Cerebellar cortex (tissue), 1 donor: ENCODE measurements at regions not wholly inside any gene's neighbourhood (a gene's known extent, or its start where the extent isn't known, plus 50 kb on each side); places are given as distances from the start of the nearest gene placed in this dataset.
"Not testable (repeated sequence)": the region's sequence is repeated elsewhere in the genome, so short reads cannot be mapped to it uniquely, and the experiment has no call there.

Experiments
- DNase-seq: peaks from one replicate; pipeline ENCODE4 v3.0.0-alpha.2; 2015; ENCODE audit warnings: low spot score

GRCh38 chr7:41428381-41428780 is 274.5 kb downstream of the INHBA start:
- DNase-seq: no peak

GRCh38 chr7:41425926-41426325 is 277.0 kb downstream of the INHBA start:
- DNase-seq: no peak

- no peak for DNase-seq
Measured at GRCh38 chr7:41421056-41421455, 281.8 kb downstream of the INHBA start.

DNA sequence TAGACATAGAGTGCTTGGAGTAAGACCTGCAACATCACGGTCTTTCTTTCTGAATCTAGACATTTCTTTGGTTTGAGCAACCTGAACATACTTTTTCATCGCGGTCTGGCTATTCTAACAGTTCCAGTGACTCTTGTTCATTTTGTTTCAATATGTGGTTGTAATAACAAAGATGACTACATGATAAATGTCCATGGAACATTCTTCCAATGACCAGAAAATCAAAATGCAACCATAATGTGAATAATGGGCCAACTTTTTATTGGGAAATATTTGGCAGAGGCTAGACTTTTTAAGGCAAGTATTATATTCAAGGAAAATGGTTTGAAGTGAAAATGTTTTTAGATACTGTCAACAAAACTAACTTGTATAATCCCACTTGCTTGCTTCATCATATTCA is 282.5 kb downstream of the INHBA start:
- DNase-seq: no peak

DNA sequence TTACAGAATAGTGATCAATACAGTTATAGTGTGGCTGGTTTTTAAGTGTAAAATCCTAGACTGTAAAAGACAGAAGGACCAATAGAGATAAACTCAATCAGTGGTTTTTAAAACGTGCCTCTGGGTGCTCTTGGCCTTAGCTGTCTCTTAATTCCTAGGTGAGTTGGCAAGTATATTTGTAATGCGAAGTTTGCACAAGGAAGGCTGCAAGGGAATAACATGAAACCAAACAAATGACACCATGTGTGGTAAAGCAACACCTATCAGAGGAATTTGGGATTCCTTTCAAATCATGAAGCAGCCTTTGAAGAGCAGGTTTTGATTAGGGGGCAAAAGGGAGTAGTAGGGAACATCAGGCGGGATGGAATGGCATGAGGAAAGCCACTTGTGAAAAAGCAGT is 284.6 kb downstream of the INHBA start:
- no peak for DNase-seq

GRCh38 chr7:41416208-41416595 is 286.7 kb downstream of the INHBA start:
- DNase-seq: no peak

DNA sequence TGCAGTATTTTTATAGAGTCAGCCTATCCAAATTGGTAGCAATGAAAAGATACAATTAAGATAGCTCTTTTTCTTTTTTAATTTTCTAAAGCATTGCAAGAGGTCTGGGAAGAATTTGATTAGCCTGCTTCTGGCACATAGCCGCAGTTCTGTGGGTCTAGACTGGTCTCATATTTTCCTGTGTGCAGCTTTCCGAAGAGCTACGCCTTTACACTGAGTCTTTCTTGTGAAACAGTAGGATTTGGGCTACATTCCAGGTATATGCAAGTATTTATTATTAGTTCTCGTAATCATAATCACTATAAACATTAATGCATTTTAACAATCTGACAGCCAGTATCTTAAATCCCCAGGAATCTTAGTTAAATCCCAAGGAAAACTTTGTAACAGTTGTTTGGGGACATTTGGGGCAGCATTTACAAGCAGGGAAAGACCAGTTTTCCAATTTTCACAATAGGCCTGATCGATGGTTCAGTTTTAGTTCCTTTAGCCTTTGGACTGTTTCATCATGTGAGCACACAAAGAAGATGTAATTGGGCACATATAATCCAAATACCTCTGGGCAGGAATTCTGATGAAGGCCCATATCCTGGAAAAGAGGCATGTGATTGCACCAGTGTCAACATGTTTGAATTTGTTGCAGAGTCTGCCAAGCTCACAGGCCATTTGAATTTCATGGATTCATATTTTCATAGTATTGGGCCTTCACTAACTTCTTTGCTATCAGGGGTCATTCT is 287.3 kb downstream of the INHBA start:
- no peak for DNase-seq

GRCh38 chr7:41415051-41415450 is 287.8 kb downstream of the INHBA start:
- no peak for DNase-seq

DNA sequence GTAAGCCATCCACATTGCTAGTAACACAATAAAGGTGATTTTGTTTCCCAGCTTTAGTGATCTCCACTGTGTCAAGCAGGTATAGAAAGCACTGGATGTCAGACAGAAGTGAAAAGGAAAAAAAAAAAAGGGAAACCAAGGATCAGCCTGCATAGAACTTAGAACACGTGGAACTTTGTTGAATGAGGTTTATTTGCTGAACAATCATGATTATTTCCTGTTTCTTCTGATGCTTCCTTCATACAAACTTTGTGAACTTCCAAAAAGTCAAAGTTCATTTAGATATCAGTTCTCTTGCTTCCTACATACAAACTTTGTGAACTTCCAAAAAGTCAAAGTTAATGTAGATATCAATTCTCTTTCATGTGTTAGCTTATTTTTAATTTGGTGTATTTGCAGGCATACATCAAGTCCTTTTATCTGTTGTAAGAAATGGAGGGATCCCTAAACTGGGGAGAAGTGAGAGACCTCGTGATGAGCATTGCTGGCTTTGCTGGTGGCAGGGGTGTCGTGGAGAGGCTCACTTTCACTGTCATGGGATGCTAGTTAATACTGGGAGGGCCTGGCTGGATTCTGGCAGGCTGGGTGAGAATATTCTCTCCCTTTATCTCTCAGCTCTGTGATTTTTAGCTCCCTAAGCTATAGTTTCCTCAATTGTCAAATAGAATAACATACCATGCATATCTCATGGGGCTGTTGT is 298.4 kb downstream of the INHBA start:
- DNase-seq: no peak

DNA sequence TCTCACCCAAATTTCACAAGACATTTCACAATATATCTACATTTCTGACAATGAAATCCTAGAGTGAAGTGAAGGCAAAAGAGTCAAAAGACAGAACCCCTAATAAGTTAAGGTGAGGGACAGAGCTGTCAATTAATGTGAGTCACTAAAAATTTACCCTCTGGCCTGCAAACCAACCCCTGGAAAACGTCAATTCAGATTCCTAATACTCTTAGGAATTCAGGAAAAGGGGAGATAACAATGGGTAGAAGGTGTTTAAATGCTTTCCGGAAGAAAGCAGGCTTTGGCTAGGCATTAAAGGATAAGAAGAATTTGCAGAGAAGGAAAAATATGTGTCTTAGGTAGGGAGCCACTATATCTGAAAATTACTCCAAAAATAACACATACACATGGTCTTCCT is 299.6 kb downstream of the INHBA start:
- no peak for DNase-seq

DNA sequence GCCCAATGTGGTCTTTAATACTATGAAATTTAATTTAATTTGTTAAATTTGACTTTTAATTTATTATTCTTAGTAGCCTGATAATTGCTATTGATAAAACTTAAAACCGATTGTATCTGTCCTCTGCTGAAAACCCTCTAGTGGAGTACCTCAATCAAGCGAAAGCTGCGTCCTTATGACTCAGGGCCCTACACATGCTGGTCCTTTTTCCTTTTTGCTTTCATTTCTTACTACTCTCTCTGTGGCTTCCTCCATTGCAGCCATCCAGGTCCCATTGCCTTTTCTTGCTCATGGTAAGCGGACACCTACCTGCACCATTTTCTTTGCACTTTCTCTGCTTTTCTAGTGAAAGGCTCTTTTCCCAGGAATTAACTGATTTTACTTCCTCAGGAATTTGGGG is 301.1 kb downstream of the INHBA start:
- DNase-seq: no peak

DNA sequence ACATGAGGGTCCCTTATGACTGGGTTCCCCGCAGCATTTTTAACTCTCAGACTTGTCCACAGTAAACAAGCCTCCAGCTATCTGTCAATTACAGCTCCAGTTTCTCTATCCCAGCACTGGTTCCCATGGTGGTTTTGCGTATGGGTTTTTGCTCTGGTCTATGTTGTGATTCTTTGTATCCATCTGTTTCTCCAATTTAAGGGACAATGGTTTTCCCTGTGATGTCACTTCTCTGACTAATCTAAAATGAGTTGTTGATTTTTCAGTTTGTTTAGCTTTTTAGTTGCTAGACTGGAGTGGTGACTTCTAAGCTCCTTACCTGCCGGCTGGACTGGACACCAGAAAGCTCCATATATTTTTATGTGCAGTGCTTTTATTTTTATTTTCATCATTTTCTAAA is 303.7 kb downstream of the INHBA start:
- DNase-seq: no peak

DNA sequence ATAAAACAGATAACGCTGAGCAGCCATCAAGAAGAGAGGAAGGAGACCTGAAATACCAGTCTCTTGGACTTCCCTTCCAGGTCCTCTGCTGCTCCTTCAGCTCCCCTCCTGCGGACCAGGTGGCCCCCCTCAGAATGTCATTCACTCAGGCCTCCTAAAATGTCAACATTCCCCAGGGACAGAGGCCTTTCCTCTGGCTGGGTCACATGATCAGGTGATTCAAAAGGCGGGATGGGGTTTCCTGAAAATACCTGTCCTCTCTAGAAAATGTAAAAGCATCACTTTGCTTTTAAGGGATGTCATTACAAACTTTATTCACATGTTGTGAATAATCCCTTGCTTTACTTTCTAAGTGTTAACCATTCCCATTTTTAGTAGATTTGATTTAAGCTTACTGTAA is 311.1 kb downstream of the INHBA start:
- DNase-seq: no peak

DNA sequence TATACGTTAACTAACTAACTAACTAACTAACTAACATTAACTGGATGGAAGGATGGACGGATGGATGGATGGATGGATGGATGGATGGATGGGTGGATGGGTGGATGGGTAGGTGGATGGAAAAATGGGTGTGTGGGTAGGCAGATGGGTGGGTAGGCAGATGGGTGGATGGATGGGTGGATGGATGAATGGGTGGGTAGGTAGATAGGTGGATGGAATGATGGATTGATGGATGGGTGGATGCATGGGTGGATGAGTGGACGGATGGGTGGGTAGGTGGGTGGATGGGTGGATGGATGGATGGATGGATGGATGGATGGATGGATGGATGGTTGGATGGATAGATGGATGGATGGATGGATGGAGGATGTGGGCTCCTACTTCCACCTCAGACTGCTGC is 314.0 kb downstream of the INHBA start:
- DNase-seq: not testable (repeated sequence)

DNA sequence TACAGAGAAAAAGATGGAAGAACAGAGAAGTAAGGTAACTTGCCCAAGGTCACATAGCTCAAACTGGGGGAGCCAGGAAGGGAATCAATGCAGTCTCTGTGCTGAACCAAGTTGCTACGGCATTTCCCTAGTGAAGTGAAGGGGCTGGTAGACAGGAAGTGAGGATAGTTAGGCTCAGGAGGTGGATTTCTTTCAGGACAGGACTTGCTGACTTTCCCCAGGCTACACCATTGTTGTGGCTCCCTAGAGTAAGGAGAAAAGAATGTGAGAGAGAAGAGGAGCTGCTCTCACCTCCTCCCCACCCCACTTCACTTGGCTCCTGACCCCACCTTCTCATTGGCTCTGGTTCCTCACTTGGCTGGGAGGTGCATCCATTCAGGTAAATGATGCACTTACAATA is 316.9 kb downstream of the INHBA start:
- no peak for DNase-seq

DNA sequence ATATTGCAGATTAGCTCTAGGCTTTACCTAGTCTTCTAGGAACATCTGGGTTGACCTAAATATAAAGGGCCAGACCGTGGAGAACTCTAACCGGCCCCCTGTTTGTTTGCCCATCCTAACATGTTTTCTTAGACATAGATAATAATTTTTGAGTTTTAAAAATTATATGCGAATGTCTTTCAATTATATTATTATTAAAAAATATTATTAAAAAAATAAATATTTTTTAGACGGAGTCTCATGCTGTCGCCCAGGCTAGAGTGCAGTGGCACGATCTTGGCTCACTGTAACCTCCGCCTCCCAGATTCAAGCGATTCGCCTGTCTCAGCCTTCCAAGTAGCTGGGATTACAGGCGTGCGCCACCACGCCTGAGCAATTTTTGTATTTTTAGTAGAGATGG is 318.5 kb downstream of the INHBA start:
- no peak for DNase-seq

- DNase-seq: no peak
Measured at GRCh38 chr7:41383596-41383995, 319.3 kb downstream of the INHBA start.

DNA sequence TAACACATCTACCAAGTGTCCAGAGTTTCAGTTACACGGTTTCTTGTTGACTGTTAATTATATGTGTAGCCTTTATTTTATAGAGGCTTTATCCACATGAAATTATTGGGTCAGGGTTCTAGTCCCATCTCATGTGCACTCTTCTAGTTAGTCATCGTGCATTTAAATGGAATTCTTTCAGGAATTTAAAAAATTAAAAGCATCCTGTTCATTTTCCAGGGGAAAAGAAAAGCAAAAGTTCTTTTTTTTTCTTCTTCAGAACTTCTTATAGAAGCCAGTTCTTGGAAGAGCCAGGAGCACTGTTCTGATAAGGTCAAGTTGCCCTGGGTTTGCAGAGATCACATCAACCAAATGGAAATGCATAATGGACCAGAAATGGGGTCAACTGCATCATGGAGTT is 324.7 kb downstream of the INHBA start:
- no peak for DNase-seq

DNA sequence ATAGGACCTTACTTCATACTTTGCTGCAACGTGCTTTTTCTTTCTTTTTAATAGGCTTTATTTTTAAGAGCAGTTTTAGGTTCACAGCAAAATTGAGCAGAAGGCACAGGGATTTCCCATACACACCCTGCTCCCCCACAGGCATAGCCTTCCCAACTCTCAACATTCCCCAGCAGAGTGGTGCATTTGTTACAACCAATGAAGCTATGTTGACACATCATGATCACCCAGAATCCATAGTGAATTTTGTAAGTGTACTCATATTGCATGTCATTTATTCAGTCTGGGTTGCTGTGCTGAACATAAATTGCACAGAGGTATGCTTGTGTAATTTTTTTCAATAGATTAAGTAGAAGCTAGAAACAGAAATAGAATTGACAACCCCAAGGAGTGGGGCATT is 327.3 kb downstream of the INHBA start:
- no peak for DNase-seq

- no peak for DNase-seq
Measured at GRCh38 chr7:41374150-41374848, 328.6 kb downstream of the INHBA start.

GRCh38 chr7:41367967-41368882 is 334.7 kb downstream of the INHBA start:
- DNase-seq: no peak

GRCh38 chr7:41351091-41351490 is 351.8 kb downstream of the INHBA start:
- DNase-seq: no peak
